ENCODE measurements at regions not wholly inside any gene's neighbourhood (a gene's known extent, or its start where the extent isn't known, plus 50 kb on each side); places are given as distances from the start of the nearest gene placed in this dataset.

DNA sequence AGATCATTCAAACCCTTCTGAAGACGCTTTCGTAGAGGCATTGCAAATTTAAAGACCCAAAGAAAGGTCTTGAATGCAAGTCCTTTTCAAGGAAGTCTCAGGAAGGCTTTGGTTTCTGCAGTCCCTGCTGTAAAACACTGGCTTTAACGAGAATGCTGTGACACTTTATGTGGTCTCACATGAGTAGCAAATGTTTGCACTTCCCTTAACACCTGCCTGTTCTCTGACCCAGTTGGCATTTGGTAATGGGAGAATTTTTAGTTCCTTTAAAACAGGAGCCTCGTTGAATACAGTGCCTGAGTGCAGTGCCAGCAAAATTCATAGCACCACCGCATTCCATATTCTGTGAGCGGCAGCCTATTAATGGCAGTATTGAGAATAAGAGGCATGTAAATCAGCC is 330.5 kb upstream of the PRKX start:
- FAIRE-seq (no peak), ATAC-seq (no peak), DNase-seq (ENCODE audit: low read depth, low spot score) (no peak)
- Histone ChIP-seq H3K27ac (ENCODE audit: control insufficient read depth, insufficient read depth) (no peak overlapping the region), H4K20me1 (ENCODE audit: control insufficient read depth, insufficient read depth) (no peaks in the 10 kb centered on the region), H3K4me2 (ENCODE audit: control insufficient read depth, insufficient read depth) (no peak overlapping the region), H3K27me3 (replicated peaks in 1 of 2; ENCODE audit: control insufficient read depth in 2 of 2, insufficient read depth in 2 of 2, low read length in 1 of 2) (no peaks in the 10 kb centered on the region), H3K4me1 (ENCODE audit: control insufficient read depth, insufficient read depth, low read length) (no peaks in the 10 kb centered on the region), H3K79me2 (ENCODE audit: control insufficient read depth, insufficient read depth, low read length) (no peaks in the 10 kb centered on the region), H2AFZ (ENCODE audit: control insufficient read depth, low read depth, low read length) (no peak overlapping the region), H3K9ac (ENCODE audit: control insufficient read depth, insufficient read depth, low read length) (no peak overlapping the region), H3K4me3 (no peak overlapping the region), H3K9me3 (replicated peaks; ENCODE audit: control insufficient read depth, insufficient read depth, low read length) (no peaks in the 10 kb centered on the region), H3K36me3 (ENCODE audit: control insufficient read depth in 2 of 2, insufficient read depth in 2 of 2, low read length in 1 of 2) (no peaks in the 10 kb centered on the region)
- TF ChIP-seq SUPT20H (IDR thresholded peaks at IDR 0.05; ENCODE audit: borderline replicate concordance, control insufficient read depth, low read depth, low read length), result no peak
- no peak for TF ChIP-seq JUND (IDR thresholded peaks at IDR 0.05; ENCODE audit: low read depth, low read length)
- TF ChIP-seq, protein P1, sequence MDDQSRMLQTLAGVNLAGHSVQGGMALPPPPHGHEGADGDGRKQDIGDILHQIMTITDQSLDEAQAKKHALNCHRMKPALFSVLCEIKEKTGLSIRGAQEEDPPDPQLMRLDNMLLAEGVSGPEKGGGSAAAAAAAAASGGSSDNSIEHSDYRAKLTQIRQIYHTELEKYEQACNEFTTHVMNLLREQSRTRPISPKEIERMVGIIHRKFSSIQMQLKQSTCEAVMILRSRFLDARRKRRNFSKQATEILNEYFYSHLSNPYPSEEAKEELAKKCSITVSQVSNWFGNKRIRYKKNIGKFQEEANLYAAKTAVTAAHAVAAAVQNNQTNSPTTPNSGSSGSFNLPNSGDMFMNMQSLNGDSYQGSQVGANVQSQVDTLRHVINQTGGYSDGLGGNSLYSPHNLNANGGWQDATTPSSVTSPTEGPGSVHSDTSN (IDR thresholded peaks at IDR 0.05; ENCODE audit: insufficient replicate concordance, low read depth, low read length), result no peak
- TF ChIP-seq NR2F1 (conservative IDR thresholded peaks at IDR 0.05), result no peak
- no peak for TF ChIP-seq NKRF (conservative IDR thresholded peaks at IDR 0.05)
- no peak for TF ChIP-seq PML (IDR thresholded peaks at IDR 0.05; ENCODE audit: low read length)
- no peak for TF ChIP-seq IRF4 (IDR thresholded peaks at IDR 0.05; ENCODE audit: low read depth, low read length)
- TF ChIP-seq SUZ12 (IDR thresholded peaks at IDR 0.05; ENCODE audit: unreplicated experiment), result no peak
- TF ChIP-seq IKZF2 (IDR thresholded peaks at IDR 0.05), result no peak
- TF ChIP-seq MTA2 (IDR thresholded peaks at IDR 0.05; ENCODE audit: low read depth), result no peak
- no peak for TF ChIP-seq BCL3 (IDR thresholded peaks at IDR 0.05; ENCODE audit: borderline replicate concordance, insufficient read depth, low read depth, low read length, poor library complexity, severe bottlenecking)
- TF ChIP-seq NR2C1 (IDR thresholded peaks at IDR 0.05), result no peak
- TF ChIP-seq, protein P2, sequence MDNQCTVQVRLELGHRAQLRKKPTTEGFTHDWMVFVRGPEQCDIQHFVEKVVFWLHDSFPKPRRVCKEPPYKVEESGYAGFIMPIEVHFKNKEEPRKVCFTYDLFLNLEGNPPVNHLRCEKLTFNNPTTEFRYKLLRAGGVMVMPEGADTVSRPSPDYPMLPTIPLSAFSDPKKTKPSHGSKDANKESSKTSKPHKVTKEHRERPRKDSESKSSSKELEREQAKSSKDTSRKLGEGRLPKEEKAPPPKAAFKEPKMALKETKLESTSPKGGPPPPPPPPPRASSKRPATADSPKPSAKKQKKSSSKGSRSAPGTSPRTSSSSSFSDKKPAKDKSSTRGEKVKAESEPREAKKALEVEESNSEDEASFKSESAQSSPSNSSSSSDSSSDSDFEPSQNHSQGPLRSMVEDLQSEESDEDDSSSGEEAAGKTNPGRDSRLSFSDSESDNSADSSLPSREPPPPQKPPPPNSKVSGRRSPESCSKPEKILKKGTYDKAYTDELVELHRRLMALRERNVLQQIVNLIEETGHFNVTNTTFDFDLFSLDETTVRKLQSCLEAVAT (IDR thresholded peaks at IDR 0.05), result no peak
- TF ChIP-seq CEBPB (IDR thresholded peaks at IDR 0.05; ENCODE audit: borderline replicate concordance in 1 of 2, low read depth in 2 of 2, low read length in 2 of 2), result no peak
- no peak for TF ChIP-seq ZNF24 (IDR thresholded peaks at IDR 0.05)
- SMC1A ChIA-PET (ENCODE audit: uncharacterized antibody, unreplicated experiment), result no interaction called here
- CTCF ChIA-PET, result no interaction called here
- BruUV-seq (replicated peaks), result no TSS peak
- WGBS (ENCODE audit: insufficient coverage, insufficient replicate concordance, low lambda C conversion rate, missing lambda C conversion rate), result 30% methylated on average over 6 of the region's 6 CpGs
- intact Hi-C loops (cut with micrococcal nuclease; ENCODE audit: unreplicated experiment) (no loop called here), in situ Hi-C loops (cut with MboI) (no loop called here)
- POLR2A ChIA-PET, result no interaction called here
- RAD21 ChIA-PET (ENCODE audit: unreplicated experiment), result no interaction called here

All from GM12878 (cell line).